Neural cell (in vitro differentiated cells): ENCODE measurements at regions not wholly inside any gene's neighbourhood (a gene's known extent, or its start where the extent isn't known, plus 50 kb on each side); places are given as distances from the start of the nearest gene placed in this dataset.
A peak's percentile ranks its signal among the peaks of the same experiment; 100 is the strongest.

Experiments used
- H2AFZ ChIP-seq: fragments of 200-600, 300-800 bp; sonication (generic), shearing (Covaris generic); 2 replicates; pipeline ENCODE4 v1.6.0; 2014; ENCODE audit warnings: low read depth, mild to moderate bottlenecking, antibody characterized with exemption, low read length, moderate library complexity
- H3F3A ChIP-seq: fragments of 200-600 bp; shearing (Covaris generic); 2 replicates; pipeline ENCODE4 v1.6.1; 2016; ENCODE audit warnings: mild to moderate bottlenecking, moderate library complexity, mixed read lengths, antibody characterized with exemption, low read length; ENCODE audit not compliant: insufficient read depth, poor library complexity, severe bottlenecking
- H3K27ac ChIP-seq: fragments of 200-600, 300-800 bp; sonication (generic), shearing (Covaris generic); 2 replicates; pipeline ENCODE4 v1.5.1; 2014; ENCODE audit warnings: mild to moderate bottlenecking, low read length, moderate library complexity
- H3K27me3 ChIP-seq: fragments of 300-800, 200-600 bp; sonication (generic), shearing (Covaris generic); 2 replicates; pipeline ENCODE4 v1.6.0; 2014; ENCODE audit warnings: mild to moderate bottlenecking, low read depth, low read length, moderate library complexity; ENCODE audit not compliant: insufficient read depth
- H3K36me3 ChIP-seq: fragments of 300-800, 200-600 bp; sonication (generic), shearing (Covaris generic); 2 replicates; pipeline ENCODE4 v1.5.1; 2014; ENCODE audit warnings: mild to moderate bottlenecking, antibody characterized with exemption, low read length, moderate library complexity; ENCODE audit not compliant: insufficient read depth
- H3K4me2 ChIP-seq: fragments of 300-800, 200-600 bp; sonication (generic), shearing (Covaris generic); 2 replicates; pipeline ENCODE4 v1.6.0; 2014; ENCODE audit warnings: mild to moderate bottlenecking, low read length
- H3K4me3 ChIP-seq: fragments of 300-800, 200-600 bp; sonication (generic), shearing (Covaris generic); 2 replicates; pipeline ENCODE4 v1.5.1; 2014; ENCODE audit warnings: mild to moderate bottlenecking, low read length, moderate library complexity
- H3K79me2 ChIP-seq: fragments of 200-600 bp; shearing (Covaris generic); replicated peaks from 2 replicates; pipeline ENCODE4 v1.6.0; 2014; ENCODE audit warnings: mild to moderate bottlenecking, low read length, moderate library complexity; ENCODE audit not compliant: insufficient read depth
- H3K9ac ChIP-seq: fragments of 300-800, 200-600 bp; sonication (generic), shearing (Covaris generic); 2 replicates; pipeline ENCODE4 v1.6.1; 2016; ENCODE audit warnings: mild to moderate bottlenecking, low read length, mixed read lengths
- H3K9me2 ChIP-seq: fragments of 200-600 bp; shearing (Covaris generic); 2 replicates; pipeline ENCODE4 v1.6.1; 2016; ENCODE audit warnings: mild to moderate bottlenecking, low read length, mixed read lengths; ENCODE audit not compliant: insufficient read depth
- H3K9me3 ChIP-seq: fragments of 200-600, 300-800 bp; sonication (generic), shearing (Covaris generic); 2 replicates; pipeline ENCODE4 v1.6.1; 2016; ENCODE audit warnings: mild to moderate bottlenecking, mixed run types, low read length, moderate library complexity, mixed read lengths
- H4K20me1 ChIP-seq: fragments of 200-600 bp; shearing (Covaris generic); 2 replicates; pipeline ENCODE4 v1.6.1; 2016; ENCODE audit warnings: mild to moderate bottlenecking, mixed run types; ENCODE audit not compliant: insufficient read depth
- EP300 ChIP-seq: fragments of 450-650 bp; conservative IDR thresholded peaks from 2 replicates; pipeline ENCODE4 v1.6.1; 2014; ENCODE audit warnings: antibody characterized with exemption, mild to moderate bottlenecking, moderate library complexity; ENCODE audit not compliant: poor library complexity, severe bottlenecking
- EZH2 ChIP-seq: fragments of 200-600, 300-800 bp; shearing (Covaris generic), sonication (generic); IDR thresholded peaks from 2 replicates; pipeline ENCODE4 v1.6.1; 2014; ENCODE audit warnings: antibody characterized with exemption, low read length, borderline replicate concordance, mild to moderate bottlenecking; ENCODE audit not compliant: insufficient read depth, poor library complexity, severe bottlenecking
- MXI1 ChIP-seq: fragments of 450-650 bp; conservative IDR thresholded peaks from 2 replicates; pipeline ENCODE4 v1.6.1; 2014; ENCODE audit warnings: antibody characterized with exemption, mild to moderate bottlenecking; ENCODE audit not compliant: poor library complexity, severe bottlenecking
- POLR2AphosphoS5 ChIP-seq: IDR thresholded peaks from 2 replicates; pipeline ENCODE4 v1.6.1; 2012
- RAD21 ChIP-seq: fragments of 450-650 bp; conservative IDR thresholded peaks from 2 replicates; pipeline ENCODE4 v1.6.1; 2014; ENCODE audit warnings: antibody characterized with exemption, mild to moderate bottlenecking, moderate library complexity
- SMC3 ChIP-seq: fragments of 450-650 bp; conservative IDR thresholded peaks from 2 replicates; pipeline ENCODE4 v1.6.1; 2014; ENCODE audit warnings: antibody characterized with exemption, mild to moderate bottlenecking, moderate library complexity; ENCODE audit not compliant: poor library complexity
- TAF1 ChIP-seq: IDR thresholded peaks from 2 replicates; pipeline ENCODE4 v1.6.1; 2012; ENCODE audit warnings: low read depth
- TF ChIP-seq, protein P1 (sequence below): IDR thresholded peaks from 2 replicates; pipeline ENCODE4 v1.6.1; 2012; ENCODE audit warnings: borderline replicate concordance
- TF ChIP-seq, protein P2 (sequence below): fragments of 450-650 bp; IDR thresholded peaks from 2 replicates; pipeline ENCODE4 v1.5.1; 2014; ENCODE audit warnings: antibody characterized with exemption, mild to moderate bottlenecking, moderate library complexity; ENCODE audit not compliant: poor library complexity, severe bottlenecking

DNA sequence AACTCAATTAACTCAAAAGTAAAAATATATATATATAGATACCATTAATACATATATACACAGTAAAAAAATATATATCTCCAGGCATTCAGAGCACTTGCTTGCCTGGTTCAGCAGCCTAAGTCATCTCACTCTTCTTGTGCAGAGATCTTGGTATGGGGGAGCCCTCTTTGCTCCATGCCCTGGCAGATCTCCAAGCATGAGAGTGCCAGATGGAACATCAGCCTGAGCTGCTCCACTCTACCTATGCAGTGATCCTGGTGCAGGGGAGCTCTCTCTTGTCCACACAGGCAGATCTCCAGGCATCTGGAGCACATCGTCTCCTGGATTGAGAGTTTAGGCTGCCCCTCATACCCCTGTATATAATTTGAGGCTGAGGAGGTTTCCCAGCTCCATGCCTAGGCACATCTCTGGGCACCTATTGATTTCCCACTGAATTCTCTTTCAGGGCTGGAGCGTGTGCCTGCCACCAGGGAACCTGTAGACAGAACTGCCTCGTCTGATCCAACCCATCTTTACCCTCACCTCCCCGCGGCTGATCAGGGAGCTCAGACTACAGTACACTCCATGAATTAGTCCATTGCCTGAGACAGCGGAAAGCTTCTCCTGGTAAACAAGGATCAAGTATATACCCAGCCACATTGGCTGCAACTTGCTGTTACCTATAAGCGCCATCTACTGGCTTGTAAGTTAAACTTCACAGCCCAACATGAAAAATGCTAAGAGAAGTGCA, 342.4 kb upstream of the GRIA1 start:
- Histone ChIP-seq H3K27ac (no peak overlapping the region), H3K4me2 (no peak overlapping the region), H4K20me1 (no peaks in the 10 kb centered on the region), H3K36me3 (no peaks in the 10 kb centered on the region), H3K9me2 (no peaks in the 10 kb centered on the region), H3K4me3 (no peak overlapping the region), H3K27me3 (no peaks in the 10 kb centered on the region), H3K9ac (no peak overlapping the region), H3K9me3 (no peaks in the 10 kb centered on the region), H3F3A (no peaks in the 10 kb centered on the region), H3K79me2 (no peaks in the 10 kb centered on the region), H2AFZ (no peak overlapping the region)
- TF ChIP-seq SMC3 (peak; percentile 60), RAD21 (peak; percentile 55), TAF1 (no peak), EZH2 (no peak), EP300 (no peak), POLR2AphosphoS5 (no peak), MXI1 (no peak)
- TF ChIP-seq, protein P1, sequence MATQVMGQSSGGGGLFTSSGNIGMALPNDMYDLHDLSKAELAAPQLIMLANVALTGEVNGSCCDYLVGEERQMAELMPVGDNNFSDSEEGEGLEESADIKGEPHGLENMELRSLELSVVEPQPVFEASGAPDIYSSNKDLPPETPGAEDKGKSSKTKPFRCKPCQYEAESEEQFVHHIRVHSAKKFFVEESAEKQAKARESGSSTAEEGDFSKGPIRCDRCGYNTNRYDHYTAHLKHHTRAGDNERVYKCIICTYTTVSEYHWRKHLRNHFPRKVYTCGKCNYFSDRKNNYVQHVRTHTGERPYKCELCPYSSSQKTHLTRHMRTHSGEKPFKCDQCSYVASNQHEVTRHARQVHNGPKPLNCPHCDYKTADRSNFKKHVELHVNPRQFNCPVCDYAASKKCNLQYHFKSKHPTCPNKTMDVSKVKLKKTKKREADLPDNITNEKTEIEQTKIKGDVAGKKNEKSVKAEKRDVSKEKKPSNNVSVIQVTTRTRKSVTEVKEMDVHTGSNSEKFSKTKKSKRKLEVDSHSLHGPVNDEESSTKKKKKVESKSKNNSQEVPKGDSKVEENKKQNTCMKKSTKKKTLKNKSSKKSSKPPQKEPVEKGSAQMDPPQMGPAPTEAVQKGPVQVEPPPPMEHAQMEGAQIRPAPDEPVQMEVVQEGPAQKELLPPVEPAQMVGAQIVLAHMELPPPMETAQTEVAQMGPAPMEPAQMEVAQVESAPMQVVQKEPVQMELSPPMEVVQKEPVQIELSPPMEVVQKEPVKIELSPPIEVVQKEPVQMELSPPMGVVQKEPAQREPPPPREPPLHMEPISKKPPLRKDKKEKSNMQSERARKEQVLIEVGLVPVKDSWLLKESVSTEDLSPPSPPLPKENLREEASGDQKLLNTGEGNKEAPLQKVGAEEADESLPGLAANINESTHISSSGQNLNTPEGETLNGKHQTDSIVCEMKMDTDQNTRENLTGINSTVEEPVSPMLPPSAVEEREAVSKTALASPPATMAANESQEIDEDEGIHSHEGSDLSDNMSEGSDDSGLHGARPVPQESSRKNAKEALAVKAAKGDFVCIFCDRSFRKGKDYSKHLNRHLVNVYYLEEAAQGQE = no peak
- TF ChIP-seq, protein P2, sequence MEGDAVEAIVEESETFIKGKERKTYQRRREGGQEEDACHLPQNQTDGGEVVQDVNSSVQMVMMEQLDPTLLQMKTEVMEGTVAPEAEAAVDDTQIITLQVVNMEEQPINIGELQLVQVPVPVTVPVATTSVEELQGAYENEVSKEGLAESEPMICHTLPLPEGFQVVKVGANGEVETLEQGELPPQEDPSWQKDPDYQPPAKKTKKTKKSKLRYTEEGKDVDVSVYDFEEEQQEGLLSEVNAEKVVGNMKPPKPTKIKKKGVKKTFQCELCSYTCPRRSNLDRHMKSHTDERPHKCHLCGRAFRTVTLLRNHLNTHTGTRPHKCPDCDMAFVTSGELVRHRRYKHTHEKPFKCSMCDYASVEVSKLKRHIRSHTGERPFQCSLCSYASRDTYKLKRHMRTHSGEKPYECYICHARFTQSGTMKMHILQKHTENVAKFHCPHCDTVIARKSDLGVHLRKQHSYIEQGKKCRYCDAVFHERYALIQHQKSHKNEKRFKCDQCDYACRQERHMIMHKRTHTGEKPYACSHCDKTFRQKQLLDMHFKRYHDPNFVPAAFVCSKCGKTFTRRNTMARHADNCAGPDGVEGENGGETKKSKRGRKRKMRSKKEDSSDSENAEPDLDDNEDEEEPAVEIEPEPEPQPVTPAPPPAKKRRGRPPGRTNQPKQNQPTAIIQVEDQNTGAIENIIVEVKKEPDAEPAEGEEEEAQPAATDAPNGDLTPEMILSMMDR = peak; percentile 48

DNA sequence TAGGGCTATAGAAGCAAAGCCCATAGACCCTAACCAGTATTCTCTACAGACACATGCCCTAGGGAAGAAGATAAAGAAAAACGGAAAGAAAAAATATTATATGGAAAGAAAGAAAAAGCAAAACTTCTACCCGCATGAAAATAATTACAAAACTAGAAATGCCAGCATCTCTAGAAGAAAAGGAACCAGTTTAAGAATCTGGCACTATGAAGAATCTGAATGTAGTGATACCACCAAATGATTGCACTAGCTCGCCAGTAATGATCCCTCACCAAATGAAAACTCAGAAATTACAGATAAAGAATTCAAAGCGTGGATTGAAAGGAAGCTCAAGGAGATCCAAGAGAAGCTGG, 341.9 kb upstream of the GRIA1 start:
- H3K36me3 ChIP-seq = no peaks in the 10 kb centered on the region
- H4K20me1 ChIP-seq = no peaks in the 10 kb centered on the region
- H3K9me2 ChIP-seq = no peaks in the 10 kb centered on the region
- H3K4me2 ChIP-seq = no peak overlapping the region
- no peak overlapping the region for H3K27ac ChIP-seq
- H3K9me3 ChIP-seq = no peaks in the 10 kb centered on the region
- H3K27me3 ChIP-seq = no peaks in the 10 kb centered on the region
- TF ChIP-seq POLR2AphosphoS5 (no peak), TAF1 (no peak), EP300 (no peak), SMC3 (no peak), RAD21 (no peak), EZH2 (no peak), MXI1 (no peak)
- TF ChIP-seq, protein P1 = no peak
- TF ChIP-seq, protein P2 = no peak
- no peak overlapping the region for H2AFZ ChIP-seq
- H3F3A ChIP-seq = no peaks in the 10 kb centered on the region
- no peaks in the 10 kb centered on the region for H3K79me2 ChIP-seq
- H3K4me3 ChIP-seq = no peak overlapping the region
- no peak overlapping the region for H3K9ac ChIP-seq
